GM23338 (cell line): ENCODE measurements at regions not wholly inside any gene's neighbourhood (a gene's known extent, or its start where the extent isn't known, plus 50 kb on each side); places are given as distances from the start of the nearest gene placed in this dataset.
A peak's percentile ranks its signal among the peaks of the same experiment; 100 is the strongest.

Experiments
- ATAC-seq: fragments of 200-7000 bp; cut with Tn5 transposase; 3 replicates; pipeline ENCODE4 v1.9.1; 2020
- DNase-seq: peaks from one replicate; pipeline ENCODE4 v3.0.0-alpha.2; 2015; ENCODE audit warnings: low spot score
- H2AFZ ChIP-seq: fragments of 200-600 bp; sonication (generic); 2 replicates; pipeline ENCODE4 v1.8.0; 2016; ENCODE audit warnings: antibody characterized with exemption, mild to moderate bottlenecking, moderate library complexity
- H3F3A ChIP-seq: fragments of 200-600 bp; sonication (generic); replicated peaks from 2 replicates; pipeline ENCODE4 v1.8.0; 2017; ENCODE audit warnings: antibody characterized with exemption, mixed run types, low read depth
- H3K27ac ChIP-seq: fragments of 200-600 bp; sonication (generic); 2 replicates; pipeline ENCODE4 v1.6.1; 2016; ENCODE audit warnings: low read depth
- H3K27me3 ChIP-seq: fragments of 200-600 bp; sonication (generic); 2 replicates; pipeline ENCODE4 v1.8.0; 2016; ENCODE audit warnings: mild to moderate bottlenecking, mixed run types, moderate library complexity; ENCODE audit not compliant: insufficient read depth
- H3K36me3 ChIP-seq: fragments of 200-600 bp; sonication (generic); 2 replicates; pipeline ENCODE4 v1.8.0; 2016; ENCODE audit warnings: mild to moderate bottlenecking; ENCODE audit not compliant: insufficient read depth
- H3K4me1 ChIP-seq: fragments of 200-600 bp; sonication (generic); 2 replicates; pipeline ENCODE4 v1.8.0; 2016; ENCODE audit warnings: mild to moderate bottlenecking, moderate library complexity; ENCODE audit not compliant: insufficient read depth
- H3K4me2 ChIP-seq: fragments of 200-600 bp; sonication (generic); 2 replicates; pipeline ENCODE4 v1.7.1; 2017; ENCODE audit warnings: mixed run types
- H3K4me3 ChIP-seq: fragments of 200-600 bp; sonication (generic); 2 replicates; pipeline ENCODE4 v1.6.1; 2016; ENCODE audit warnings: mixed run types
- H3K79me2 ChIP-seq: fragments of 200-600 bp; sonication (generic); replicated peaks from 2 replicates; pipeline ENCODE4 v1.8.0; 2017; ENCODE audit warnings: mild to moderate bottlenecking; ENCODE audit not compliant: insufficient read depth
- H3K9me2 ChIP-seq: fragments of 200-600 bp; sonication (generic); 2 replicates; pipeline ENCODE4 v1.8.0; 2017; ENCODE audit not compliant: insufficient read depth
- H4K20me1 ChIP-seq: fragments of 200-600 bp; sonication (generic); replicated peaks from 2 replicates; pipeline ENCODE4 v1.8.0; 2017; ENCODE audit warnings: mild to moderate bottlenecking; ENCODE audit not compliant: insufficient read depth
- H3K27ac Mint-ChIP-seq: 2 replicates; pipeline ENCODE4 v1.8.0; 2020; ENCODE audit warnings: inconsistent platforms, mild to moderate bottlenecking, moderate library complexity, mixed read lengths
- H3K27me3 Mint-ChIP-seq: 3 replicates; pipeline ENCODE4 v1.8.0; 2022; ENCODE audit warnings: low read depth, mild to moderate bottlenecking, moderate library complexity, mixed read lengths, inconsistent platforms; ENCODE audit not compliant: insufficient read depth, poor library complexity
- H3K36me3 Mint-ChIP-seq: 3 replicates; pipeline ENCODE4 v1.8.0; 2021; ENCODE audit warnings: low read depth, mild to moderate bottlenecking, inconsistent platforms, moderate library complexity, mixed read lengths
- H3K4me1 Mint-ChIP-seq: 3 replicates; pipeline ENCODE4 v1.8.0; 2020; ENCODE audit warnings: mild to moderate bottlenecking, inconsistent platforms, mixed read lengths
- H3K4me3 Mint-ChIP-seq: 3 replicates; pipeline ENCODE4 v1.8.0; 2021; ENCODE audit warnings: moderate library complexity, mild to moderate bottlenecking, inconsistent platforms, mixed read lengths
- H3K9me3 Mint-ChIP-seq: 3 replicates; pipeline ENCODE4 v1.8.0; 2020; ENCODE audit warnings: moderate library complexity, mild to moderate bottlenecking, inconsistent platforms, mixed read lengths
- CREB1 ChIP-seq: fragments of 250-450 bp; sonication (Bioruptor Pico); IDR thresholded peaks from 2 replicates; pipeline ENCODE4 v1.5.0; 2020; ENCODE audit warnings: low read depth, mild to moderate bottlenecking, moderate library complexity
- EZH2 ChIP-seq: fragments of 200-600 bp; sonication (generic); IDR thresholded peaks from one replicate; pipeline ENCODE4 v1.8.0; 2017; ENCODE audit warnings: antibody characterized with exemption, mild to moderate bottlenecking, low read depth; ENCODE audit not compliant: unreplicated experiment
- EZH2phosphoT487 ChIP-seq: fragments of 200-600 bp; sonication (generic); IDR thresholded peaks from one replicate; pipeline ENCODE4 v1.8.1; 2018; ENCODE audit warnings: antibody characterized with exemption; ENCODE audit not compliant: unreplicated experiment
- NANOG ChIP-seq: IDR thresholded peaks from 2 replicates; pipeline ENCODE4 v1.6.1; 2016; ENCODE audit warnings: antibody characterized with exemption, borderline replicate concordance
- POLR2AphosphoS5 ChIP-seq: IDR thresholded peaks from 2 replicates; pipeline ENCODE4 v1.6.1; 2016; ENCODE audit warnings: antibody characterized with exemption, low read depth
- STAT1 ChIP-seq: IDR thresholded peaks from one replicate; pipeline ENCODE4 v1.6.1; 2016; ENCODE audit warnings: antibody characterized with exemption; ENCODE audit not compliant: unreplicated experiment
- ZNF114 ChIP-seq: fragments of 250-450 bp; sonication (Bioruptor Pico); IDR thresholded peaks from 2 replicates; pipeline ENCODE4 v1.5.0; 2020; ENCODE audit warnings: mild to moderate bottlenecking, moderate library complexity
- ZNF331 ChIP-seq: fragments of 250-450 bp; sonication (Bioruptor Pico); IDR thresholded peaks from 2 replicates; pipeline ENCODE4 v1.5.0; 2020; ENCODE audit warnings: low read depth, mild to moderate bottlenecking, moderate library complexity
- TF ChIP-seq, protein P1 (sequence below): fragments of 250-450 bp; sonication (Bioruptor Pico); IDR thresholded peaks from 2 replicates; pipeline ENCODE4 v1.5.0; 2020; ENCODE audit warnings: mild to moderate bottlenecking, moderate library complexity
- TF ChIP-seq, protein P2 (sequence below), 2 experiments: fragments of 200-600 bp in 1 of 2; sonication (generic) in 1 of 2; conservative IDR thresholded peaks; 2 replicates each; pipeline versions ENCODE4 v1.5.1 to v1.6.1; 2016 to 2017; ENCODE audit warnings: antibody characterized with exemption in 2 of 2, low read depth in 2 of 2, mild to moderate bottlenecking in 2 of 2, moderate library complexity in 1 of 2
- TF ChIP-seq, protein P3 (sequence below): IDR thresholded peaks from 2 replicates; pipeline ENCODE4 v1.6.1; 2016; ENCODE audit warnings: antibody characterized with exemption
- TF ChIP-seq, protein P4 (sequence below): IDR thresholded peaks from one replicate; pipeline ENCODE4 v1.6.1; 2018; ENCODE audit warnings: antibody characterized with exemption; ENCODE audit not compliant: unreplicated experiment

DNA sequence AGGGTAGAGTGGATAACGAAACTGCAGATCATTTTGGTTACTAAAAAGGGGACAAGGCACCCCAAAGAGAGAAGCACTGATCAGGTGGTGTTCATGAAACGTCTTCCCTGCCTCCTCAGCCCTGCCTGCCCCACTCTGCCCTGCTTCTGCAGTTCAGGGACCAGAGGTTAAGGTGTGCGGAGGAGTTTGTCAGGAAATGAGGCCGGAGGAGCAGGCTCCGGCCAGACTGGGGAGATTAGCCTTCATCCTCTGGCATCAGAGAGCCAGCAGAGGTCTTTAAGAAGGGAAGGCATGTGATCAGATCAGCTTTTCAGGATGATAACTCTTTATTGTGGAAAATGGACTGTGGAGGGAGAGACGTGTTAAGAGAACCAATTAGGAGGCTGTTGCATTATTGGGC is 291.9 kb upstream of the NR5A2 start:
- Mint-ChIP-seq H3K27me3 (no peaks in the 10 kb centered on the region), H3K4me3 (no peak overlapping the region), H3K27ac (no peak overlapping the region), H3K36me3 (no peaks in the 10 kb centered on the region), H3K4me1 (peaks cover 13% of the 10 kb centered on the region), H3K9me3 (peaks cover 6% of the 10 kb centered on the region; the same call in 2 of the 3 replicates)
- TF ChIP-seq ZNF114 = no peak
- no peak for TF ChIP-seq ZNF331
- TF ChIP-seq STAT1 = no peak
- TF ChIP-seq EZH2 = no peak
- TF ChIP-seq, protein P1, sequence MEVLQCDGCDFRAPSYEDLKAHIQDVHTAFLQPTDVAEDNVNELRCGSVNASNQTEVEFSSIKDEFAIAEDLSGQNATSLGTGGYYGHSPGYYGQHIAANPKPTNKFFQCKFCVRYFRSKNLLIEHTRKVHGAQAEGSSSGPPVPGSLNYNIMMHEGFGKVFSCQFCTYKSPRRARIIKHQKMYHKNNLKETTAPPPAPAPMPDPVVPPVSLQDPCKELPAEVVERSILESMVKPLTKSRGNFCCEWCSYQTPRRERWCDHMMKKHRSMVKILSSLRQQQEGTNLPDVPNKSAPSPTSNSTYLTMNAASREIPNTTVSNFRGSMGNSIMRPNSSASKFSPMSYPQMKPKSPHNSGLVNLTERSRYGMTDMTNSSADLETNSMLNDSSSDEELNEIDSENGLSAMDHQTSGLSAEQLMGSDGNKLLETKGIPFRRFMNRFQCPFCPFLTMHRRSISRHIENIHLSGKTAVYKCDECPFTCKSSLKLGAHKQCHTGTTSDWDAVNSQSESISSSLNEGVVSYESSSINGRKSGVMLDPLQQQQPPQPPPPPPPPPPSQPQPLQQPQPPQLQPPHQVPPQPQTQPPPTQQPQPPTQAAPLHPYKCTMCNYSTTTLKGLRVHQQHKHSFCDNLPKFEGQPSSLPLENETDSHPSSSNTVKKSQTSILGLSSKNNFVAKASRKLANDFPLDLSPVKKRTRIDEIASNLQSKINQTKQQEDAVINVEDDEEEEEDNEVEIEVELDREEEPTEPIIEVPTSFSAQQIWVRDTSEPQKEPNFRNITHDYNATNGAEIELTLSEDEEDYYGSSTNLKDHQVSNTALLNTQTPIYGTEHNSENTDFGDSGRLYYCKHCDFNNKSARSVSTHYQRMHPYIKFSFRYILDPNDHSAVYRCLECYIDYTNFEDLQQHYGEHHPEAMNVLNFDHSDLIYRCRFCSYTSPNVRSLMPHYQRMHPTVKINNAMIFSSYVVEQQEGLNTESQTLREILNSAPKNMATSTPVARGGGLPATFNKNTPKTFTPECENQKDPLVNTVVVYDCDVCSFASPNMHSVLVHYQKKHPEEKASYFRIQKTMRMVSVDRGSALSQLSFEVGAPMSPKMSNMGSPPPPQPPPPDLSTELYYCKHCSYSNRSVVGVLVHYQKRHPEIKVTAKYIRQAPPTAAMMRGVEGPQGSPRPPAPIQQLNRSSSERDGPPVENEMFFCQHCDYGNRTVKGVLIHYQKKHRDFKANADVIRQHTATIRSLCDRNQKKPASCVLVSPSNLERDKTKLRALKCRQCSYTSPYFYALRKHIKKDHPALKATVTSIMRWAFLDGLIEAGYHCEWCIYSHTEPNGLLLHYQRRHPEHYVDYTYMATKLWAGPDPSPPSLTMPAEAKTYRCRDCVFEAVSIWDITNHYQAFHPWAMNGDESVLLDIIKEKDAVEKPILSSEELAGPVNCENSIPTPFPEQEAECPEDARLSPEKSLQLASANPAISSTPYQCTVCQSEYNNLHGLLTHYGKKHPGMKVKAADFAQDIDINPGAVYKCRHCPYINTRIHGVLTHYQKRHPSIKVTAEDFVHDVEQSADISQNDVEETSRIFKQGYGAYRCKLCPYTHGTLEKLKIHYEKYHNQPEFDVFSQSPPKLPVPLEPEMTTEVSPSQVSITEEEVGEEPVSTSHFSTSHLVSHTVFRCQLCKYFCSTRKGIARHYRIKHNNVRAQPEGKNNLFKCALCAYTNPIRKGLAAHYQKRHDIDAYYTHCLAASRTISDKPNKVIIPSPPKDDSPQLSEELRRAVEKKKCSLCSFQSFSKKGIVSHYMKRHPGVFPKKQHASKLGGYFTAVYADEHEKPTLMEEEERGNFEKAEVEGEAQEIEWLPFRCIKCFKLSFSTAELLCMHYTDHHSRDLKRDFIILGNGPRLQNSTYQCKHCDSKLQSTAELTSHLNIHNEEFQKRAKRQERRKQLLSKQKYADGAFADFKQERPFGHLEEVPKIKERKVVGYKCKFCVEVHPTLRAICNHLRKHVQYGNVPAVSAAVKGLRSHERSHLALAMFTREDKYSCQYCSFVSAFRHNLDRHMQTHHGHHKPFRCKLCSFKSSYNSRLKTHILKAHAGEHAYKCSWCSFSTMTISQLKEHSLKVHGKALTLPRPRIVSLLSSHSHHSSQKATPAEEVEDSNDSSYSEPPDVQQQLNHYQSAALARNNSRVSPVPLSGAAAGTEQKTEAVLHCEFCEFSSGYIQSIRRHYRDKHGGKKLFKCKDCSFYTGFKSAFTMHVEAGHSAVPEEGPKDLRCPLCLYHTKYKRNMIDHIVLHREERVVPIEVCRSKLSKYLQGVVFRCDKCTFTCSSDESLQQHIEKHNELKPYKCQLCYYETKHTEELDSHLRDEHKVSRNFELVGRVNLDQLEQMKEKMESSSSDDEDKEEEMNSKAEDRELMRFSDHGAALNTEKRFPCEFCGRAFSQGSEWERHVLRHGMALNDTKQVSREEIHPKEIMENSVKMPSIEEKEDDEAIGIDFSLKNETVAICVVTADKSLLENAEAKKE (CRISPR knock-in tag) = no peak
- TF ChIP-seq CREB1 (CRISPR knock-in tag) = no peak
- TF ChIP-seq, protein P2, sequence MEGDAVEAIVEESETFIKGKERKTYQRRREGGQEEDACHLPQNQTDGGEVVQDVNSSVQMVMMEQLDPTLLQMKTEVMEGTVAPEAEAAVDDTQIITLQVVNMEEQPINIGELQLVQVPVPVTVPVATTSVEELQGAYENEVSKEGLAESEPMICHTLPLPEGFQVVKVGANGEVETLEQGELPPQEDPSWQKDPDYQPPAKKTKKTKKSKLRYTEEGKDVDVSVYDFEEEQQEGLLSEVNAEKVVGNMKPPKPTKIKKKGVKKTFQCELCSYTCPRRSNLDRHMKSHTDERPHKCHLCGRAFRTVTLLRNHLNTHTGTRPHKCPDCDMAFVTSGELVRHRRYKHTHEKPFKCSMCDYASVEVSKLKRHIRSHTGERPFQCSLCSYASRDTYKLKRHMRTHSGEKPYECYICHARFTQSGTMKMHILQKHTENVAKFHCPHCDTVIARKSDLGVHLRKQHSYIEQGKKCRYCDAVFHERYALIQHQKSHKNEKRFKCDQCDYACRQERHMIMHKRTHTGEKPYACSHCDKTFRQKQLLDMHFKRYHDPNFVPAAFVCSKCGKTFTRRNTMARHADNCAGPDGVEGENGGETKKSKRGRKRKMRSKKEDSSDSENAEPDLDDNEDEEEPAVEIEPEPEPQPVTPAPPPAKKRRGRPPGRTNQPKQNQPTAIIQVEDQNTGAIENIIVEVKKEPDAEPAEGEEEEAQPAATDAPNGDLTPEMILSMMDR (conservative IDR thresholded peaks at IDR 0.05; ENCODE audit: low read depth in 2 of 2) = no peak
- no peak for TF ChIP-seq NANOG
- TF ChIP-seq EZH2phosphoT487 = no peak
- TF ChIP-seq, protein P3, sequence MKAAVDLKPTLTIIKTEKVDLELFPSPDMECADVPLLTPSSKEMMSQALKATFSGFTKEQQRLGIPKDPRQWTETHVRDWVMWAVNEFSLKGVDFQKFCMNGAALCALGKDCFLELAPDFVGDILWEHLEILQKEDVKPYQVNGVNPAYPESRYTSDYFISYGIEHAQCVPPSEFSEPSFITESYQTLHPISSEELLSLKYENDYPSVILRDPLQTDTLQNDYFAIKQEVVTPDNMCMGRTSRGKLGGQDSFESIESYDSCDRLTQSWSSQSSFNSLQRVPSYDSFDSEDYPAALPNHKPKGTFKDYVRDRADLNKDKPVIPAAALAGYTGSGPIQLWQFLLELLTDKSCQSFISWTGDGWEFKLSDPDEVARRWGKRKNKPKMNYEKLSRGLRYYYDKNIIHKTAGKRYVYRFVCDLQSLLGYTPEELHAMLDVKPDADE = no peak
- TF ChIP-seq, protein P4, sequence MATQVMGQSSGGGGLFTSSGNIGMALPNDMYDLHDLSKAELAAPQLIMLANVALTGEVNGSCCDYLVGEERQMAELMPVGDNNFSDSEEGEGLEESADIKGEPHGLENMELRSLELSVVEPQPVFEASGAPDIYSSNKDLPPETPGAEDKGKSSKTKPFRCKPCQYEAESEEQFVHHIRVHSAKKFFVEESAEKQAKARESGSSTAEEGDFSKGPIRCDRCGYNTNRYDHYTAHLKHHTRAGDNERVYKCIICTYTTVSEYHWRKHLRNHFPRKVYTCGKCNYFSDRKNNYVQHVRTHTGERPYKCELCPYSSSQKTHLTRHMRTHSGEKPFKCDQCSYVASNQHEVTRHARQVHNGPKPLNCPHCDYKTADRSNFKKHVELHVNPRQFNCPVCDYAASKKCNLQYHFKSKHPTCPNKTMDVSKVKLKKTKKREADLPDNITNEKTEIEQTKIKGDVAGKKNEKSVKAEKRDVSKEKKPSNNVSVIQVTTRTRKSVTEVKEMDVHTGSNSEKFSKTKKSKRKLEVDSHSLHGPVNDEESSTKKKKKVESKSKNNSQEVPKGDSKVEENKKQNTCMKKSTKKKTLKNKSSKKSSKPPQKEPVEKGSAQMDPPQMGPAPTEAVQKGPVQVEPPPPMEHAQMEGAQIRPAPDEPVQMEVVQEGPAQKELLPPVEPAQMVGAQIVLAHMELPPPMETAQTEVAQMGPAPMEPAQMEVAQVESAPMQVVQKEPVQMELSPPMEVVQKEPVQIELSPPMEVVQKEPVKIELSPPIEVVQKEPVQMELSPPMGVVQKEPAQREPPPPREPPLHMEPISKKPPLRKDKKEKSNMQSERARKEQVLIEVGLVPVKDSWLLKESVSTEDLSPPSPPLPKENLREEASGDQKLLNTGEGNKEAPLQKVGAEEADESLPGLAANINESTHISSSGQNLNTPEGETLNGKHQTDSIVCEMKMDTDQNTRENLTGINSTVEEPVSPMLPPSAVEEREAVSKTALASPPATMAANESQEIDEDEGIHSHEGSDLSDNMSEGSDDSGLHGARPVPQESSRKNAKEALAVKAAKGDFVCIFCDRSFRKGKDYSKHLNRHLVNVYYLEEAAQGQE = no peak
- TF ChIP-seq POLR2AphosphoS5 = no peak
- no peaks in the 10 kb centered on the region for H3F3A ChIP-seq
- no peak overlapping the region for H3K4me3 ChIP-seq
- H3K4me1 ChIP-seq = 0 out of 2 replicates have a peak, but pooled peaks cover 6% of the 10 kb centered on the region
- H3K36me3 ChIP-seq = no peaks in the 10 kb centered on the region
- H3K79me2 ChIP-seq = no peaks in the 10 kb centered on the region
- peak; percentile 72 for ATAC-seq
- H3K4me2 ChIP-seq = no peak overlapping the region
- H3K27me3 ChIP-seq = no peaks in the 10 kb centered on the region
- H4K20me1 ChIP-seq = no peaks in the 10 kb centered on the region
- DNase-seq = peak; percentile 21
- H3K9me2 ChIP-seq = no peaks in the 10 kb centered on the region; the same call in 1 of the 2 replicates
- no peak overlapping the region for H3K27ac ChIP-seq
- H2AFZ ChIP-seq = peak overlapping the region; percentile 80; the same call in 1 of the 2 replicates
